HEK293 (cell line): ENCODE measurements at regions not wholly inside any gene's neighbourhood (a gene's known extent, or its start where the extent isn't known, plus 50 kb on each side); places are given as distances from the start of the nearest gene placed in this dataset.

Source experiments
- CTCF ChIA-PET: fragments of 350-600 bp; formaldehyde crosslinking; extraction: SDS; loops from one replicate; lab custom pipeline; 2021; ENCODE audit warnings: antibody characterized with exemption; lab: Yijun Ruan, JAX
- POLR2A ChIA-PET: fragments of 300-600 bp; formaldehyde crosslinking; extraction: SDS; loops from one replicate; lab custom pipeline; 2020; ENCODE audit warnings: antibody characterized with exemption, inconsistent platforms; lab: Yijun Ruan, JAX
- H3K27ac ChIP-seq: fragments of 200-500 bp; sonication (Bioruptor generic); 2 replicates; pipeline ENCODE4 v1.5.1; 2014; ENCODE audit warnings: low read depth, low read length, control low read depth, inconsistent platforms; ENCODE audit errors: extremely low read depth
- H3K36me3 ChIP-seq, 2 experiments: fragments of 200-500 bp in 1 of 2; sonication (Bioruptor generic) in 1 of 2; 1 replicate in 1 of 2; 2 replicates in 1 of 2; pipeline ENCODE4 v1.5.1; 2014 to 2017; ENCODE audit warnings: inconsistent platforms in 2 of 2, low read length in 2 of 2; ENCODE audit not compliant: control insufficient read depth in 2 of 2, insufficient read depth in 1 of 2
- H3K4me1 ChIP-seq: fragments of 200-500 bp; sonication (Bioruptor generic); 2 replicates; pipeline ENCODE4 v1.5.1; 2014; ENCODE audit warnings: mild to moderate bottlenecking, low read length, inconsistent platforms; ENCODE audit not compliant: control insufficient read depth, insufficient read depth
- H3K4me3 ChIP-seq: 2 replicates; pipeline ENCODE4 v1.5.1; 2011; ENCODE audit warnings: low read depth, mild to moderate bottlenecking, control low read depth, low read length, moderate library complexity
- H3K9me3 ChIP-seq: fragments of 200-500 bp; sonication (Bioruptor generic); 2 replicates; pipeline ENCODE4 v1.5.1; 2014; ENCODE audit warnings: low read depth, low read length, inconsistent platforms; ENCODE audit not compliant: control insufficient read depth, insufficient read depth
- GLIS1 ChIP-seq: fragments of 450-650 bp; formaldehyde crosslinking; IDR thresholded peaks from 2 replicates; pipeline ENCODE4 v1.5.1; 2016; ENCODE audit warnings: missing biosample characterization, missing genetic modification characterization
- REPIN1 ChIP-seq: fragments of 450-650 bp; formaldehyde crosslinking; IDR thresholded peaks from 2 replicates; pipeline ENCODE4 v1.5.1; 2017; ENCODE audit warnings: missing biosample characterization, missing genetic modification characterization, low read depth
- YY1 ChIP-seq: fragments of 450-650 bp; formaldehyde crosslinking; IDR thresholded peaks from 2 replicates; pipeline ENCODE4 v1.5.1; 2018; ENCODE audit warnings: missing biosample characterization, missing genetic modification characterization
- ZNF302 ChIP-seq: fragments of 450-650 bp; formaldehyde crosslinking; IDR thresholded peaks from 2 replicates; pipeline ENCODE4 v1.5.1; 2016; ENCODE audit warnings: missing biosample characterization, missing genetic modification characterization, low read depth
- ZNF366 ChIP-seq: fragments of 450-650 bp; formaldehyde crosslinking; conservative IDR thresholded peaks from 2 replicates; pipeline ENCODE4 v1.5.1; 2016; ENCODE audit warnings: missing biosample characterization, missing genetic modification characterization
- ZNF37A ChIP-seq: fragments of 450-650 bp; IDR thresholded peaks from 2 replicates; pipeline ENCODE4 v1.5.1; 2018; ENCODE audit warnings: missing biosample characterization, missing genetic modification characterization
- ZNF391 ChIP-seq: fragments of 450-650 bp; formaldehyde crosslinking; IDR thresholded peaks from 2 replicates; pipeline ENCODE4 v1.5.1; 2016; ENCODE audit warnings: low read depth, missing biosample characterization, missing genetic modification characterization, borderline replicate concordance
- ZNF530 ChIP-seq: fragments of 450-650 bp; formaldehyde crosslinking; IDR thresholded peaks from 2 replicates; pipeline ENCODE4 v1.5.1; 2016; ENCODE audit warnings: low read depth, missing biosample characterization, missing genetic modification characterization
- ZNF624 ChIP-seq: fragments of 450-650 bp; formaldehyde crosslinking; IDR thresholded peaks from 2 replicates; pipeline ENCODE4 v1.5.1; 2017; ENCODE audit warnings: missing biosample characterization, missing genetic modification characterization
- ZNF747 ChIP-seq: fragments of 450-650 bp; formaldehyde crosslinking; IDR thresholded peaks from 2 replicates; pipeline ENCODE4 v1.5.1; 2016; ENCODE audit warnings: missing biosample characterization, missing genetic modification characterization
- TF ChIP-seq, protein P1 (sequence below): fragments of 450-650 bp; formaldehyde crosslinking; IDR thresholded peaks from 2 replicates; pipeline ENCODE4 v1.5.0; 2017; ENCODE audit warnings: missing biosample characterization, missing genetic modification characterization, borderline replicate concordance
- TF ChIP-seq, protein P2 (sequence below): fragments of 450-650 bp; formaldehyde crosslinking; IDR thresholded peaks from 2 replicates; pipeline ENCODE4 v1.5.1; 2016; ENCODE audit warnings: missing biosample characterization, missing genetic modification characterization
- TF ChIP-seq, protein P3 (sequence below): fragments of 450-650 bp; formaldehyde crosslinking; IDR thresholded peaks from 2 replicates; pipeline ENCODE4 v1.5.1; 2016; ENCODE audit warnings: missing biosample characterization, missing genetic modification characterization
- TF ChIP-seq, protein P4 (sequence below): fragments of 450-650 bp; formaldehyde crosslinking; IDR thresholded peaks from 2 replicates; pipeline ENCODE4 v1.5.1; 2016; ENCODE audit warnings: missing biosample characterization, missing genetic modification characterization
- TF ChIP-seq, protein P5 (sequence below): fragments of 450-650 bp; formaldehyde crosslinking; conservative IDR thresholded peaks from 2 replicates; pipeline ENCODE4 v1.5.1; 2016; ENCODE audit warnings: low read depth, missing biosample characterization, missing genetic modification characterization
- TF ChIP-seq, protein P6 (sequence below): fragments of 450-650 bp; formaldehyde crosslinking; IDR thresholded peaks from 2 replicates; pipeline ENCODE4 v1.5.1; 2017; ENCODE audit warnings: missing biosample characterization, mild to moderate bottlenecking, missing genetic modification characterization, moderate library complexity

DNA sequence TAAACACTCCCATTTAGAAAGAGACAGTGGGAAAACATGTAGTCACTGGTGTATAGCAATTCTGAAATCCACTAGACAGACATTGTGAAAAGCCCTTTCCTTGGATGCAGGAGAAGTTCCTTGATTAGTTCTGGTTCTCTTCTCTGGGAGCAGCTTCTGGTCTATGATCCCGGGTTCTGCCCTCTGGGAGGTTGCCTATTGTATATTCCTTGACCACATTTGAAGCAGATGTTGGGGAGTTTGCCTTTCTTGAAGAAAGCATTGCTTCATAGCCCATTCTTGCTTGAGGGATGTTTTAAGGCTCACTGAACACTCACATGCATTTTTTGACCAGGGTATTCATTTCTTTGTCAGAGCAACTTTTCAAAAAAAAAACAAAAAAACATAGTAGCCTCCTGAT, 211.9 kb downstream of the NDFIP2 start:
- TF ChIP-seq, protein P1, sequence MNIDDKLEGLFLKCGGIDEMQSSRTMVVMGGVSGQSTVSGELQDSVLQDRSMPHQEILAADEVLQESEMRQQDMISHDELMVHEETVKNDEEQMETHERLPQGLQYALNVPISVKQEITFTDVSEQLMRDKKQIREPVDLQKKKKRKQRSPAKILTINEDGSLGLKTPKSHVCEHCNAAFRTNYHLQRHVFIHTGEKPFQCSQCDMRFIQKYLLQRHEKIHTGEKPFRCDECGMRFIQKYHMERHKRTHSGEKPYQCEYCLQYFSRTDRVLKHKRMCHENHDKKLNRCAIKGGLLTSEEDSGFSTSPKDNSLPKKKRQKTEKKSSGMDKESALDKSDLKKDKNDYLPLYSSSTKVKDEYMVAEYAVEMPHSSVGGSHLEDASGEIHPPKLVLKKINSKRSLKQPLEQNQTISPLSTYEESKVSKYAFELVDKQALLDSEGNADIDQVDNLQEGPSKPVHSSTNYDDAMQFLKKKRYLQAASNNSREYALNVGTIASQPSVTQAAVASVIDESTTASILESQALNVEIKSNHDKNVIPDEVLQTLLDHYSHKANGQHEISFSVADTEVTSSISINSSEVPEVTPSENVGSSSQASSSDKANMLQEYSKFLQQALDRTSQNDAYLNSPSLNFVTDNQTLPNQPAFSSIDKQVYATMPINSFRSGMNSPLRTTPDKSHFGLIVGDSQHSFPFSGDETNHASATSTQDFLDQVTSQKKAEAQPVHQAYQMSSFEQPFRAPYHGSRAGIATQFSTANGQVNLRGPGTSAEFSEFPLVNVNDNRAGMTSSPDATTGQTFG (tag by site-specific recombination): no peak
- TF ChIP-seq, protein P2, sequence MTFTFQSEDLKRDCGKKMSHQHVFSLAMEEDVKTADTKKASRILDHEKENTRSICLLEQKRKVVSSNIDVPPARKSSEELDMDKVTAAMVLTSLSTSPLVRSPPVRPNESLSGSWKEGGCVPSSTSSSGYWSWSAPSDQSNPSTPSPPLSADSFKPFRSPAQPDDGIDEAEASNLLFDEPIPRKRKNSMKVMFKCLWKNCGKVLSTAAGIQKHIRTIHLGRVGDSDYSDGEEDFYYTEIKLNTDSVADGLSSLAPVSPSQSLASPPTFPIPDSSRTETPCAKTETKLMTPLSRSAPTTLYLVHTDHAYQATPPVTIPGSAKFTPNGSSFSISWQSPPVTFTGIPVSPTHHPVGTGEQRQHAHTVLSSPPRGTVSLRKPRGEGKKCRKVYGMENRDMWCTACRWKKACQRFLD: no peak
- TF ChIP-seq, protein P3, sequence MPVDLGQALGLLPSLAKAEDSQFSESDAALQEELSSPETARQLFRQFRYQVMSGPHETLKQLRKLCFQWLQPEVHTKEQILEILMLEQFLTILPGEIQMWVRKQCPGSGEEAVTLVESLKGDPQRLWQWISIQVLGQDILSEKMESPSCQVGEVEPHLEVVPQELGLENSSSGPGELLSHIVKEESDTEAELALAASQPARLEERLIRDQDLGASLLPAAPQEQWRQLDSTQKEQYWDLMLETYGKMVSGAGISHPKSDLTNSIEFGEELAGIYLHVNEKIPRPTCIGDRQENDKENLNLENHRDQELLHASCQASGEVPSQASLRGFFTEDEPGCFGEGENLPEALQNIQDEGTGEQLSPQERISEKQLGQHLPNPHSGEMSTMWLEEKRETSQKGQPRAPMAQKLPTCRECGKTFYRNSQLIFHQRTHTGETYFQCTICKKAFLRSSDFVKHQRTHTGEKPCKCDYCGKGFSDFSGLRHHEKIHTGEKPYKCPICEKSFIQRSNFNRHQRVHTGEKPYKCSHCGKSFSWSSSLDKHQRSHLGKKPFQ (tag by site-specific recombination): no peak
- TF ChIP-seq YY1: no peak
- no peak for TF ChIP-seq ZNF366 (tag by site-specific recombination)
- no peak for TF ChIP-seq ZNF624 (tag by site-specific recombination)

DNA sequence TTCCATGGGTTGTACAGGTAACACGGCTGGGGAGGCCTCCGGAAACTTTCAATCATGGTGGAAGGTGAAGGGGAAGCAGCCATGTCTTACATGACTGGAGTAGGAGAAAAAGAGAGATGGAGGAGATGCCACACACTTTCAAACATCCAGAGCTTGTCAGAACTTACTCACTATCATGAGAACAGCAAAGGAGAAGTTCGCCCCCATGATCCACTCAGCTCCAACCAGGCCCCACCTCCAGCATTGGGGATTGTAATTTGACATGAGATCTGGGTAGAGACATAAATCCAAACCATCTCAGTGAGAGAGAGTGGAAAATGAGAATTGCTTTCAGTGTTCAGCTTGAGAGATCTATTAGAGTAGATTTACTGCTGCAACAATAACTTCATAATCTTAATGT, 210.9 kb downstream of the NDFIP2 start:
- ChIA-PET POLR2A (no interaction called here), CTCF (no interaction called here)
- no peaks in the 10 kb centered on the region for H3K4me1 ChIP-seq
- H3K9me3 ChIP-seq: no peaks in the 10 kb centered on the region
- no peak overlapping the region for H3K4me3 ChIP-seq
- H3K27ac ChIP-seq: no peak overlapping the region
- TF ChIP-seq ZNF302 (tag by site-specific recombination) (no peak), GLIS1 (tag by site-specific recombination) (no peak), ZNF747 (tag by site-specific recombination) (no peak), ZNF530 (tag by site-specific recombination) (no peak), ZNF391 (no peak), REPIN1 (tag by site-specific recombination) (no peak), ZNF37A (tag by site-specific recombination) (no peak)
- TF ChIP-seq, protein P4, sequence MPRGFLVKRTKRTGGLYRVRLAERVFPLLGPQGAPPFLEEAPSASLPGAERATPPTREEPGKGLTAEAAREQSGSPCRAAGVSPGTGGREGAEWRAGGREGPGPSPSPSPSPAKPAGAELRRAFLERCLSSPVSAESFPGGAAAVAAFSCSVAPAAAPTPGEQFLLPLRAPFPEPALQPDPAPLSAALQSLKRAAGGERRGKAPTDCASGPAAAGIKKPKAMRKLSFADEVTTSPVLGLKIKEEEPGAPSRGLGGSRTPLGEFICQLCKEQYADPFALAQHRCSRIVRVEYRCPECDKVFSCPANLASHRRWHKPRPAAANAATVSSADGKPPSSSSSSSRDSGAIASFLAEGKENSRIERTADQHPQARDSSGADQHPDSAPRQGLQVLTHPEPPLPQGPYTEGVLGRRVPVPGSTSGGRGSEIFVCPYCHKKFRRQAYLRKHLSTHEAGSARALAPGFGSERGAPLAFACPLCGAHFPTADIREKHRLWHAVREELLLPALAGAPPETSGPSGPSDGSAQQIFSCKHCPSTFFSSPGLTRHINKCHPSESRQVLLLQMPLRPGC: no peak
- TF ChIP-seq, protein P5, sequence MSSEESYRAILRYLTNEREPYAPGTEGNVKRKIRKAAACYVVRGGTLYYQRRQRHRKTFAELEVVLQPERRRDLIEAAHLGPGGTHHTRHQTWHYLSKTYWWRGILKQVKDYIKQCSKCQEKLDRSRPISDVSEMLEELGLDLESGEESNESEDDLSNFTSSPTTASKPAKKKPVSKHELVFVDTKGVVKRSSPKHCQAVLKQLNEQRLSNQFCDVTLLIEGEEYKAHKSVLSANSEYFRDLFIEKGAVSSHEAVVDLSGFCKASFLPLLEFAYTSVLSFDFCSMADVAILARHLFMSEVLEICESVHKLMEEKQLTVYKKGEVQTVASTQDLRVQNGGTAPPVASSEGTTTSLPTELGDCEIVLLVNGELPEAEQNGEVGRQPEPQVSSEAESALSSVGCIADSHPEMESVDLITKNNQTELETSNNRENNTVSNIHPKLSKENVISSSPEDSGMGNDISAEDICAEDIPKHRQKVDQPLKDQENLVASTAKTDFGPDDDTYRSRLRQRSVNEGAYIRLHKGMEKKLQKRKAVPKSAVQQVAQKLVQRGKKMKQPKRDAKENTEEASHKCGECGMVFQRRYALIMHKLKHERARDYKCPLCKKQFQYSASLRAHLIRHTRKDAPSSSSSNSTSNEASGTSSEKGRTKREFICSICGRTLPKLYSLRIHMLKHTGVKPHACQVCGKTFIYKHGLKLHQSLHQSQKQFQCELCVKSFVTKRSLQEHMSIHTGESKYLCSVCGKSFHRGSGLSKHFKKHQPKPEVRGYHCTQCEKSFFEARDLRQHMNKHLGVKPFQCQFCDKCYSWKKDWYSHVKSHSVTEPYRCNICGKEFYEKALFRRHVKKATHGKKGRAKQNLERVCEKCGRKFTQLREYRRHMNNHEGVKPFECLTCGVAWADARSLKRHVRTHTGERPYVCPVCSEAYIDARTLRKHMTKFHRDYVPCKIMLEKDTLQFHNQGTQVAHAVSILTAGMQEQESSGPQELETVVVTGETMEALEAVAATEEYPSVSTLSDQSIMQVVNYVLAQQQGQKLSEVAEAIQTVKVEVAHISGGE (tag by site-specific recombination): no peak
- TF ChIP-seq, protein P6, sequence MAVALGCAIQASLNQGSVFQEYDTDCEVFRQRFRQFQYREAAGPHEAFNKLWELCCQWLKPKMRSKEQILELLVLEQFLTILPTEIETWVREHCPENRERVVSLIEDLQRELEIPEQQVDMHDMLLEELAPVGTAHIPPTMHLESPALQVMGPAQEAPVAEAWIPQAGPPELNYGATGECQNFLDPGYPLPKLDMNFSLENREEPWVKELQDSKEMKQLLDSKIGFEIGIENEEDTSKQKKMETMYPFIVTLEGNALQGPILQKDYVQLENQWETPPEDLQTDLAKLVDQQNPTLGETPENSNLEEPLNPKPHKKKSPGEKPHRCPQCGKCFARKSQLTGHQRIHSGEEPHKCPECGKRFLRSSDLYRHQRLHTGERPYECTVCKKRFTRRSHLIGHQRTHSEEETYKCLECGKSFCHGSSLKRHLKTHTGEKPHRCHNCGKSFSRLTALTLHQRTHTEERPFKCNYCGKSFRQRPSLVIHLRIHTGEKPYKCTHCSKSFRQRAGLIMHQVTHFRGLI (tag by site-specific recombination): no peak
- H3K36me3 ChIP-seq: no peaks in the 10 kb centered on the region

More for the DNA sequence above, 211.9 kb downstream of the NDFIP2 start:
- Histone ChIP-seq H3K27ac (no peak overlapping the region), H3K4me1 (no peaks in the 10 kb centered on the region), H3K9me3 (no peaks in the 10 kb centered on the region), H3K36me3 (no peaks in the 10 kb centered on the region), H3K4me3 (no peak overlapping the region)
- POLR2A ChIA-PET: no interaction called here
- CTCF ChIA-PET: no interaction called here
